ENCODE measurements at regions not wholly inside any gene's neighbourhood (a gene's known extent, or its start where the extent isn't known, plus 50 kb on each side); places are given as distances from the start of the nearest gene placed in this dataset.

GRCh38 chr5:135203593-135204036, 169.6 kb upstream of the PITX1 start:
- Histone ChIP-seq H3K4me2 (ENCODE audit: low read length) (peak overlapping the region; percentile 73), H3K9me3 (ENCODE audit: insufficient read depth, low read length) (peaks cover 6% of the 10 kb centered on the region; the same call in 1 of the 2 replicates)

GRCh38 chr5:135203019-135203418, 169.0 kb upstream of the PITX1 start:
- Histone ChIP-seq H2AFZ (ENCODE audit: low read depth, low read length) (no peak overlapping the region), H3K4me3 (ENCODE audit: low read length) (no peak overlapping the region), H3K9me3 (ENCODE audit: insufficient read depth, low read length) (peaks cover 6% of the 10 kb centered on the region; the same call in 1 of the 2 replicates), H3K27me3 (ENCODE audit: low read depth, low read length) (peaks cover 10% of the 10 kb centered on the region; the same call in 1 of the 2 replicates), H3K9ac (ENCODE audit: low read length) (no peak overlapping the region), H4K20me1 (ENCODE audit: insufficient read depth, low read length) (no peaks in the 10 kb centered on the region), H3K27ac (ENCODE audit: low read length) (no peak overlapping the region), H3K4me2 (ENCODE audit: low read length) (no peak overlapping the region), H3K4me1 (ENCODE audit: low read length) (peaks cover 5% of the 10 kb centered on the region; the same call in 1 of the 2 replicates), H3K36me3 (replicated peaks; ENCODE audit: low read depth, low read length) (no peaks in the 10 kb centered on the region), H3K79me2 (ENCODE audit: low read length) (no peaks in the 10 kb centered on the region)
- no peak for TF ChIP-seq CTCF (IDR thresholded peaks at IDR 0.05; ENCODE audit: low read depth, low read length)
- TF ChIP-seq EZH2phosphoT487 (IDR thresholded peaks at IDR 0.05; ENCODE audit: low read depth) = no peak

More at GRCh38 chr5:135203593-135204036, 169.6 kb upstream of the PITX1 start:
- Histone ChIP-seq H2AFZ (ENCODE audit: low read depth, low read length) (peak overlapping the region; percentile 87), H3K79me2 (ENCODE audit: low read length) (no peaks in the 10 kb centered on the region), H3K4me1 (ENCODE audit: low read length) (peaks cover 5% of the 10 kb centered on the region; the same call in 1 of the 2 replicates), H3K4me3 (ENCODE audit: low read length) (peak overlapping the region; percentile 63), H3K27ac (ENCODE audit: low read length) (no peak overlapping the region), H3K9ac (ENCODE audit: low read length) (peak overlapping the region; percentile 24; the same call in 1 of the 2 replicates), H3K36me3 (replicated peaks; ENCODE audit: low read depth, low read length) (no peaks in the 10 kb centered on the region), H4K20me1 (ENCODE audit: insufficient read depth, low read length) (no peaks in the 10 kb centered on the region), H3K27me3 (ENCODE audit: low read depth, low read length) (peaks cover 10% of the 10 kb centered on the region; the same call in 1 of the 2 replicates)
- TF ChIP-seq CTCF (IDR thresholded peaks at IDR 0.05; ENCODE audit: low read depth, low read length) (peak; percentile 63), EZH2phosphoT487 (IDR thresholded peaks at IDR 0.05; ENCODE audit: low read depth) (no peak)

GRCh38 chr5:135199919-135200318, 165.9 kb upstream of the PITX1 start:
- Histone ChIP-seq H3K27ac (ENCODE audit: low read length) (no peak overlapping the region), H3K79me2 (ENCODE audit: low read length) (no peaks in the 10 kb centered on the region), H3K9me3 (ENCODE audit: insufficient read depth, low read length) (peaks cover 6% of the 10 kb centered on the region; the same call in 1 of the 2 replicates), H4K20me1 (ENCODE audit: insufficient read depth, low read length) (no peaks in the 10 kb centered on the region), H3K9ac (ENCODE audit: low read length) (no peak overlapping the region), H3K27me3 (ENCODE audit: low read depth, low read length) (peaks cover 10% of the 10 kb centered on the region; the same call in 1 of the 2 replicates), H3K4me3 (ENCODE audit: low read length) (no peak overlapping the region), H3K4me1 (ENCODE audit: low read length) (peaks cover 5% of the 10 kb centered on the region; the same call in 1 of the 2 replicates), H3K4me2 (ENCODE audit: low read length) (no peak overlapping the region), H2AFZ (ENCODE audit: low read depth, low read length) (no peak overlapping the region), H3K36me3 (replicated peaks; ENCODE audit: low read depth, low read length) (no peaks in the 10 kb centered on the region)
- TF ChIP-seq CTCF (IDR thresholded peaks at IDR 0.05; ENCODE audit: low read depth, low read length) = no peak
- TF ChIP-seq EZH2phosphoT487 (IDR thresholded peaks at IDR 0.05; ENCODE audit: low read depth) = no peak

GRCh38 chr5:135196483-135196882, 162.5 kb upstream of the PITX1 start:
- Histone ChIP-seq H3K36me3 (replicated peaks; ENCODE audit: low read depth, low read length) (no peaks in the 10 kb centered on the region), H3K4me1 (ENCODE audit: low read length) (no peaks in the 10 kb centered on the region), H2AFZ (ENCODE audit: low read depth, low read length) (no peak overlapping the region), H3K9me3 (ENCODE audit: insufficient read depth, low read length) (no peaks in the 10 kb centered on the region), H3K79me2 (ENCODE audit: low read length) (no peaks in the 10 kb centered on the region), H3K9ac (ENCODE audit: low read length) (no peak overlapping the region), H3K4me3 (ENCODE audit: low read length) (no peak overlapping the region), H4K20me1 (ENCODE audit: insufficient read depth, low read length) (no peaks in the 10 kb centered on the region), H3K4me2 (ENCODE audit: low read length) (no peak overlapping the region), H3K27me3 (ENCODE audit: low read depth, low read length) (0 out of 2 replicates have a peak, but pooled peaks cover 2% of the 10 kb centered on the region), H3K27ac (ENCODE audit: low read length) (no peak overlapping the region)
- no peak for TF ChIP-seq CTCF (IDR thresholded peaks at IDR 0.05; ENCODE audit: low read depth, low read length)
- TF ChIP-seq EZH2phosphoT487 (IDR thresholded peaks at IDR 0.05; ENCODE audit: low read depth) = no peak

All from OCI-LY3 (cell line).